ENCODE measurements at regions not wholly inside any gene's neighbourhood (a gene's known extent, or its start where the extent isn't known, plus 50 kb on each side); places are given as distances from the start of the nearest gene placed in this dataset.

DNA sequence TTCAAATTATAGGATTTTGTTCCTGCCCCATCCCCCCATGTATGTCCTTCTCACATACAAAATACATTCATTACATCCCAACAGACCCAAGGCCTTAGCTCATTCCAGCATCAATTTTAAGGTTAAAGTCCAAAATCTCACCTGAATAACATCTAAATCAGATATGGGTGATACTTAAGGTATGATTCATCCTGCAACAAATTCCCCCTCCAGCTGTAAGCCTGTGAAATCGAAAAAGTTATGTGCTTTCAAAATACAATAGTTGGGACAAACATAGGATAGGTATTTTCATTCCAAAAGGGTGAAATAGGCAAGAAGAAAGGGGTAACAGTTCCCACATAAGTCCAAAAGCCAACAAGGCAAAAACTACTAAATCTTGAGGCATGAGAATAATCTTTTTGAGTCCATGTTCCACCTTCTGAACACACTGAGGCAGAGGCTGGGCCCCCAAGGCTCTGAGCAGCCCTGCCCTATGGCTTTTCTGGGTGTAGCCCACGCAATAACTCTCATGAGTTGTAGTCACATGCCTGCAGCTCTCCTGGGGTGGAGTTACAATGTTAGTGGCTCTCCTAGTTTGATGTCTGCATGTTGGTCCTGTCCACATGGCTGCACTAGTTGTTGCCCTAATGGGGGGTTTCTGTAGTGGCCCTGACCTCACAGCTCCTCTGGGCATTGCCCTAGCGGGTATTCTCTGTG lies 243.9 kb upstream of the SMARCA2 start:
- intact Hi-C loops (cut with micrococcal nuclease), result no loop called here
- H3K27ac ChIP-seq (ENCODE audit: low read depth, low read length), result no peak overlapping the region
- H3K9me3 ChIP-seq (ENCODE audit: control insufficient read depth in 1 of 2, insufficient read depth in 1 of 2, low read depth in 1 of 2, low read length in 2 of 2), result peaks cover 0 to 4% of the 10 kb centered on the region in 2 experiments; a peak in 1 of 4 replicates
- H3K27me3 ChIP-seq (ENCODE audit: insufficient read depth, low read length), result no peaks in the 10 kb centered on the region
- ChIA-PET CTCF (no interaction called here), RAD21 (ENCODE audit: low non-redundant PET in 1 of 2, low total read pairs in 2 of 2, uncharacterized antibody in 2 of 2, unreplicated experiment in 2 of 2) (no interaction called here), POLR2A (no interaction called here)
- H4K20me1 ChIP-seq (ENCODE audit: insufficient read depth), result no peaks in the 10 kb centered on the region
- H3K9me2 ChIP-seq (ENCODE audit: insufficient read depth), result no peaks in the 10 kb centered on the region
- no peak overlapping the region for H2AFZ ChIP-seq (ENCODE audit: low read depth, low read length, poor library complexity, severe bottlenecking)
- no peaks in the 10 kb centered on the region for H3K36me3 ChIP-seq (ENCODE audit: control insufficient read depth in 1 of 2, insufficient read depth in 2 of 2, low read length in 2 of 2)
- ATAC-seq, result no peak
- H3K79me2 ChIP-seq (ENCODE audit: insufficient read depth, low read length), result no peaks in the 10 kb centered on the region
- DNase-seq (ENCODE audit: low read depth, low spot score), result no peak
- H3K4me2 ChIP-seq (ENCODE audit: low read length), result no peak overlapping the region
- H3K4me3 ChIP-seq (replicated peaks in 1 of 2; ENCODE audit: low read depth in 1 of 2, low read length in 2 of 2), result no peak overlapping the region
- TF ChIP-seq, protein P1, sequence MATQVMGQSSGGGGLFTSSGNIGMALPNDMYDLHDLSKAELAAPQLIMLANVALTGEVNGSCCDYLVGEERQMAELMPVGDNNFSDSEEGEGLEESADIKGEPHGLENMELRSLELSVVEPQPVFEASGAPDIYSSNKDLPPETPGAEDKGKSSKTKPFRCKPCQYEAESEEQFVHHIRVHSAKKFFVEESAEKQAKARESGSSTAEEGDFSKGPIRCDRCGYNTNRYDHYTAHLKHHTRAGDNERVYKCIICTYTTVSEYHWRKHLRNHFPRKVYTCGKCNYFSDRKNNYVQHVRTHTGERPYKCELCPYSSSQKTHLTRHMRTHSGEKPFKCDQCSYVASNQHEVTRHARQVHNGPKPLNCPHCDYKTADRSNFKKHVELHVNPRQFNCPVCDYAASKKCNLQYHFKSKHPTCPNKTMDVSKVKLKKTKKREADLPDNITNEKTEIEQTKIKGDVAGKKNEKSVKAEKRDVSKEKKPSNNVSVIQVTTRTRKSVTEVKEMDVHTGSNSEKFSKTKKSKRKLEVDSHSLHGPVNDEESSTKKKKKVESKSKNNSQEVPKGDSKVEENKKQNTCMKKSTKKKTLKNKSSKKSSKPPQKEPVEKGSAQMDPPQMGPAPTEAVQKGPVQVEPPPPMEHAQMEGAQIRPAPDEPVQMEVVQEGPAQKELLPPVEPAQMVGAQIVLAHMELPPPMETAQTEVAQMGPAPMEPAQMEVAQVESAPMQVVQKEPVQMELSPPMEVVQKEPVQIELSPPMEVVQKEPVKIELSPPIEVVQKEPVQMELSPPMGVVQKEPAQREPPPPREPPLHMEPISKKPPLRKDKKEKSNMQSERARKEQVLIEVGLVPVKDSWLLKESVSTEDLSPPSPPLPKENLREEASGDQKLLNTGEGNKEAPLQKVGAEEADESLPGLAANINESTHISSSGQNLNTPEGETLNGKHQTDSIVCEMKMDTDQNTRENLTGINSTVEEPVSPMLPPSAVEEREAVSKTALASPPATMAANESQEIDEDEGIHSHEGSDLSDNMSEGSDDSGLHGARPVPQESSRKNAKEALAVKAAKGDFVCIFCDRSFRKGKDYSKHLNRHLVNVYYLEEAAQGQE (IDR thresholded peaks at IDR 0.05; ENCODE audit: low read depth), result no peak
- TF ChIP-seq, protein P2, sequence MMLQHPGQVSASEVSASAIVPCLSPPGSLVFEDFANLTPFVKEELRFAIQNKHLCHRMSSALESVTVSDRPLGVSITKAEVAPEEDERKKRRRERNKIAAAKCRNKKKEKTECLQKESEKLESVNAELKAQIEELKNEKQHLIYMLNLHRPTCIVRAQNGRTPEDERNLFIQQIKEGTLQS (IDR thresholded peaks at IDR 0.05), result no peak
- TF ChIP-seq, protein P3, sequence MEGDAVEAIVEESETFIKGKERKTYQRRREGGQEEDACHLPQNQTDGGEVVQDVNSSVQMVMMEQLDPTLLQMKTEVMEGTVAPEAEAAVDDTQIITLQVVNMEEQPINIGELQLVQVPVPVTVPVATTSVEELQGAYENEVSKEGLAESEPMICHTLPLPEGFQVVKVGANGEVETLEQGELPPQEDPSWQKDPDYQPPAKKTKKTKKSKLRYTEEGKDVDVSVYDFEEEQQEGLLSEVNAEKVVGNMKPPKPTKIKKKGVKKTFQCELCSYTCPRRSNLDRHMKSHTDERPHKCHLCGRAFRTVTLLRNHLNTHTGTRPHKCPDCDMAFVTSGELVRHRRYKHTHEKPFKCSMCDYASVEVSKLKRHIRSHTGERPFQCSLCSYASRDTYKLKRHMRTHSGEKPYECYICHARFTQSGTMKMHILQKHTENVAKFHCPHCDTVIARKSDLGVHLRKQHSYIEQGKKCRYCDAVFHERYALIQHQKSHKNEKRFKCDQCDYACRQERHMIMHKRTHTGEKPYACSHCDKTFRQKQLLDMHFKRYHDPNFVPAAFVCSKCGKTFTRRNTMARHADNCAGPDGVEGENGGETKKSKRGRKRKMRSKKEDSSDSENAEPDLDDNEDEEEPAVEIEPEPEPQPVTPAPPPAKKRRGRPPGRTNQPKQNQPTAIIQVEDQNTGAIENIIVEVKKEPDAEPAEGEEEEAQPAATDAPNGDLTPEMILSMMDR (IDR thresholded peaks at IDR 0.05 in 2 of 3, conservative IDR thresholded peaks at IDR 0.05 in 1 of 3; ENCODE audit: borderline replicate concordance in 1 of 3, insufficient read depth in 1 of 3, low read depth in 2 of 3, low read length in 2 of 3), result no peak
- TF ChIP-seq ELF1 (IDR thresholded peaks at IDR 0.05; ENCODE audit: borderline replicate concordance, low read depth) (no peak), CBX3 (IDR thresholded peaks at IDR 0.05; ENCODE audit: low read depth) (no peak), POLR2AphosphoS5 (IDR thresholded peaks at IDR 0.05; ENCODE audit: low read depth, low read length) (no peak), CEBPB (IDR thresholded peaks at IDR 0.05; ENCODE audit: low read depth) (no peak), EZH2 (IDR thresholded peaks at IDR 0.05) (no peak), SIN3A (IDR thresholded peaks at IDR 0.05; ENCODE audit: low read depth) (no peak), RAD21 (IDR thresholded peaks at IDR 0.05; ENCODE audit: low read depth) (no peak), SRF (IDR thresholded peaks at IDR 0.05; ENCODE audit: low read depth) (no peak), ZFX (IDR thresholded peaks at IDR 0.05) (no peak), FOSL1 (IDR thresholded peaks at IDR 0.05; ENCODE audit: low read depth) (no peak), EZH2phosphoT487 (IDR thresholded peaks at IDR 0.05; ENCODE audit: borderline replicate concordance) (no peak), SP1 (IDR thresholded peaks at IDR 0.05; ENCODE audit: low read depth) (no peak)
- TF ChIP-seq, protein P4, sequence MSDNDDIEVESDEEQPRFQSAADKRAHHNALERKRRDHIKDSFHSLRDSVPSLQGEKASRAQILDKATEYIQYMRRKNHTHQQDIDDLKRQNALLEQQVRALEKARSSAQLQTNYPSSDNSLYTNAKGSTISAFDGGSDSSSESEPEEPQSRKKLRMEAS (IDR thresholded peaks at IDR 0.05), result no peak
- no peaks in the 10 kb centered on the region for H3K4me1 ChIP-seq (ENCODE audit: control insufficient read depth in 1 of 2, insufficient read depth in 2 of 2, low read length in 2 of 2)
- BruUV-seq (replicated peaks), result no TSS peak
- H3K9ac ChIP-seq (ENCODE audit: low read length), result no peak overlapping the region

Data from HCT116 (cell line).